ENCODE measurements at regions not wholly inside any gene's neighbourhood (a gene's known extent, or its start where the extent isn't known, plus 50 kb on each side); places are given as distances from the start of the nearest gene placed in this dataset.

DNA sequence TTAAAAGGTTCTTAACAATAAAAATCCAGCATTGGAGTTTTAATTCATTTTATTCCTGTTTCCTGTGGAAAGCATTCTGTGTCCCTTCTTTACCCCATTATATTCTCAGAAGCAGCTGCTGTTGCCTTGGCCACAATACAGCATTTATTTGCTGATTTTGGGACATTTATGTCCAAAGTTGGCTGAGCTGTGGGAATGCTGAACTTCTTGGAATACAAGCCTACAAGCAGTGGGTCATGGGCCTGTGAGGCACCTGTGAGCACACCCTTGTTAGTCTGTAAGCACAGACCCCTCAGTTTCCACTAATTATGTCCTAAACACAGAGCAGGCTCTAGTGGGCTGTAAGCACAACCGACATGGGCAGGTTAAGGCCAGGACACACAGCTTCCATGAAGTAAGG, 122.2 kb upstream of the IGF1 start:
- TF ChIP-seq ZNF670 (tag by site-specific recombination; IDR thresholded peaks at IDR 0.05; ENCODE audit: low read depth) = no peak
- no peak for TF ChIP-seq ZNF302 (tag by site-specific recombination; IDR thresholded peaks at IDR 0.05; ENCODE audit: low read depth)
- TF ChIP-seq, protein P1, sequence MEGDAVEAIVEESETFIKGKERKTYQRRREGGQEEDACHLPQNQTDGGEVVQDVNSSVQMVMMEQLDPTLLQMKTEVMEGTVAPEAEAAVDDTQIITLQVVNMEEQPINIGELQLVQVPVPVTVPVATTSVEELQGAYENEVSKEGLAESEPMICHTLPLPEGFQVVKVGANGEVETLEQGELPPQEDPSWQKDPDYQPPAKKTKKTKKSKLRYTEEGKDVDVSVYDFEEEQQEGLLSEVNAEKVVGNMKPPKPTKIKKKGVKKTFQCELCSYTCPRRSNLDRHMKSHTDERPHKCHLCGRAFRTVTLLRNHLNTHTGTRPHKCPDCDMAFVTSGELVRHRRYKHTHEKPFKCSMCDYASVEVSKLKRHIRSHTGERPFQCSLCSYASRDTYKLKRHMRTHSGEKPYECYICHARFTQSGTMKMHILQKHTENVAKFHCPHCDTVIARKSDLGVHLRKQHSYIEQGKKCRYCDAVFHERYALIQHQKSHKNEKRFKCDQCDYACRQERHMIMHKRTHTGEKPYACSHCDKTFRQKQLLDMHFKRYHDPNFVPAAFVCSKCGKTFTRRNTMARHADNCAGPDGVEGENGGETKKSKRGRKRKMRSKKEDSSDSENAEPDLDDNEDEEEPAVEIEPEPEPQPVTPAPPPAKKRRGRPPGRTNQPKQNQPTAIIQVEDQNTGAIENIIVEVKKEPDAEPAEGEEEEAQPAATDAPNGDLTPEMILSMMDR (tag by site-specific recombination; IDR thresholded peaks at IDR 0.05) = no peak
- TF ChIP-seq, protein P2, sequence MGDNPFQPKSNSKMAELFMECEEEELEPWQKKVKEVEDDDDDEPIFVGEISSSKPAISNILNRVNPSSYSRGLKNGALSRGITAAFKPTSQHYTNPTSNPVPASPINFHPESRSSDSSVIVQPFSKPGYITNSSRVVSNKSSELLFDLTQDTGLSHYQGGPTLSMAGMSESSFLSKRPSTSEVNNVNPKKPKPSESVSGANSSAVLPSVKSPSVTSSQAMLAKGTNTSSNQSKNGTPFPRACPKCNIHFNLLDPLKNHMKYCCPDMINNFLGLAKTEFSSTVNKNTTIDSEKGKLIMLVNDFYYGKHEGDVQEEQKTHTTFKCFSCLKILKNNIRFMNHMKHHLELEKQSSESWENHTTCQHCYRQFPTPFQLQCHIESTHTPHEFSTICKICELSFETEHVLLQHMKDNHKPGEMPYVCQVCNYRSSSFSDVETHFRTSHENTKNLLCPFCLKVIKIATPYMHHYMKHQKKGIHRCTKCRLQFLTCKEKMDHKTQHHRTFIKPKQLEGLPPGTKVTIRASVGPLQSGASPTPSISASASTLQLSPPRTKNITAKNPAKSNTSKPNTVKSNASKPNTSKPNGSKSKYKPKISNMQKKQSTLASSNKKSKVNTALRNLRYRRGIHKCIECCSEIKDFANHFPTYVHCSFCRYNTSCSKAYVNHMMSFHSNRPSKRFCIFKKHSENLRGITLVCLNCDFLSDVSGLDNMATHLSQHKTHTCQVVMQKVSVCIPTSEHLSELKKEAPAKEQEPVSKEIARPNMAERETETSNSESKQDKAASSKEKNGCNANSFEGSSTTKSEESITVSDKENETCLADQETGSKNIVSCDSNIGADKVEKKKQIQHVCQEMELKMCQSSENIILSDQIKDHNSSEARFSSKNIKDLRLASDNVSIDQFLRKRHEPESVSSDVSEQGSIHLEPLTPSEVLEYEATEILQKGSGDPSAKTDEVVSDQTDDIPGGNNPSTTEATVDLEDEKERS (tag by site-specific recombination; IDR thresholded peaks at IDR 0.05) = no peak
- TF ChIP-seq, protein P3, sequence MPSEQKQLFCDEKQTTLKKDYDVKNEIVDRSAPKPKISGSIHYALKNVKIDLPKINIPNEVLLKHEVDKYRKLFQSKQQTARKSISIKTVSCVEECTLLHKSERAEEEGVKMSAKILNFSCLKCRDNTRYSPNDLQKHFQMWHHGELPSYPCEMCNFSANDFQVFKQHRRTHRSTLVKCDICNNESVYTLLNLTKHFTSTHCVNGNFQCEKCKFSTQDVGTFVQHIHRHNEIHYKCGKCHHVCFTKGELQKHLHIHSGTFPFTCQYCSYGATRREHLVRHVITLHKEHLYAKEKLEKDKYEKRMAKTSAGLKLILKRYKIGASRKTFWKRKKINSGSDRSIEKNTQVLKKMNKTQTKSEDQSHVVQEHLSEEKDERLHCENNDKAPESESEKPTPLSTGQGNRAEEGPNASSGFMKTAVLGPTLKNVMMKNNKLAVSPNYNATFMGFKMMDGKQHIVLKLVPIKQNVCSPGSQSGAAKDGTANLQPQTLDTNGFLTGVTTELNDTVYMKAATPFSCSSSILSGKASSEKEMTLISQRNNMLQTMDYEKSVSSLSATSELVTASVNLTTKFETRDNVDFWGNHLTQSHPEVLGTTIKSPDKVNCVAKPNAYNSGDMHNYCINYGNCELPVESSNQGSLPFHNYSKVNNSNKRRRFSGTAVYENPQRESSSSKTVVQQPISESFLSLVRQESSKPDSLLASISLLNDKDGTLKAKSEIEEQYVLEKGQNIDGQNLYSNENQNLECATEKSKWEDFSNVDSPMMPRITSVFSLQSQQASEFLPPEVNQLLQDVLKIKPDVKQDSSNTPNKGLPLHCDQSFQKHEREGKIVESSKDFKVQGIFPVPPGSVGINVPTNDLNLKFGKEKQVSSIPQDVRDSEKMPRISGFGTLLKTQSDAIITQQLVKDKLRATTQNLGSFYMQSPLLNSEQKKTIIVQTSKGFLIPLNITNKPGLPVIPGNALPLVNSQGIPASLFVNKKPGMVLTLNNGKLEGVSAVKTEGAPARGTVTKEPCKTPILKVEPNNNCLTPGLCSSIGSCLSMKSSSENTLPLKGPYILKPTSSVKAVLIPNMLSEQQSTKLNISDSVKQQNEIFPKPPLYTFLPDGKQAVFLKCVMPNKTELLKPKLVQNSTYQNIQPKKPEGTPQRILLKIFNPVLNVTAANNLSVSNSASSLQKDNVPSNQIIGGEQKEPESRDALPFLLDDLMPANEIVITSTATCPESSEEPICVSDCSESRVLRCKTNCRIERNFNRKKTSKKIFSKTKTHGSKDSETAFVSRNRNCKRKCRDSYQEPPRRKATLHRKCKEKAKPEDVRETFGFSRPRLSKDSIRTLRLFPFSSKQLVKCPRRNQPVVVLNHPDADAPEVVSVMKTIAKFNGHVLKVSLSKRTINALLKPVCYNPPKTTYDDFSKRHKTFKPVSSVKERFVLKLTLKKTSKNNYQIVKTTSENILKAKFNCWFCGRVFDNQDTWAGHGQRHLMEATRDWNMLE (tag by site-specific recombination; conservative IDR thresholded peaks at IDR 0.05; ENCODE audit: low read depth) = no peak
- TF ChIP-seq ZNF585B (tag by site-specific recombination; IDR thresholded peaks at IDR 0.05) = no peak
- no peak for TF ChIP-seq ZBTB7A (tag by site-specific recombination; IDR thresholded peaks at IDR 0.05; ENCODE audit: low read depth)
- no peak for TF ChIP-seq ZNF202 (tag by site-specific recombination; IDR thresholded peaks at IDR 0.05; ENCODE audit: borderline replicate concordance)
